Cardiac muscle cell (in vitro differentiated cells and primary cell): ENCODE measurements at regions not wholly inside any gene's neighbourhood (a gene's known extent, or its start where the extent isn't known, plus 50 kb on each side); places are given as distances from the start of the nearest gene placed in this dataset.

ENCODE experiments used
- DNase-seq, 2 donors: peaks; one replicate each; pipeline versions ENCODE4 v3.0.0 to v3.0.0-alpha.2; 2010 to 2017; ENCODE audit warnings: low read depth in 1 of 2, low spot score in 1 of 2
- H3K27ac ChIP-seq: fragments of 200-600 bp; sonication (generic); 2 replicates; pipeline ENCODE4 v1.5.1; 2016
- H3K27me3 ChIP-seq: fragments of 200-600 bp; sonication (generic); 2 replicates; pipeline ENCODE4 v1.6.0; 2016; ENCODE audit warnings: control low read depth
- H3K36me3 ChIP-seq: fragments of 200-600 bp; sonication (generic); 2 replicates; pipeline ENCODE4 v1.5.1; 2016; ENCODE audit warnings: control low read depth
- H3K4me1 ChIP-seq: fragments of 200-600 bp; sonication (generic); 2 replicates; pipeline ENCODE4 v1.8.1; 2017; ENCODE audit warnings: low read depth, mild to moderate bottlenecking, mixed run types
- H3K4me3 ChIP-seq: fragments of 200-600 bp; sonication (generic); 2 replicates; pipeline ENCODE4 v1.5.1; 2016; ENCODE audit warnings: mild to moderate bottlenecking
- H3K9me3 ChIP-seq: fragments of 200-600 bp; sonication (generic); 2 replicates; pipeline ENCODE4 v1.5.1; 2017; ENCODE audit warnings: low read depth, mild to moderate bottlenecking, control low read depth
- CTCF ChIP-seq: IDR thresholded peaks from 2 replicates; pipeline ENCODE4 v1.5.1; 2012; ENCODE audit warnings: low read depth, mild to moderate bottlenecking, low read length

- TF ChIP-seq CTCF = no peak
- no peak overlapping the region for H3K27ac ChIP-seq
- no peaks in the 10 kb centered on the region for H3K9me3 ChIP-seq
- peaks cover 7% of the 10 kb centered on the region for H3K27me3 ChIP-seq
- H3K4me3 ChIP-seq = no peak overlapping the region
- DNase-seq = no peak
- H3K36me3 ChIP-seq = no peaks in the 10 kb centered on the region
- no peaks in the 10 kb centered on the region for H3K4me1 ChIP-seq
Observed at GRCh38 chr7:32244806-32245345, 174.7 kb upstream of the PDE1C start.

GRCh38 chr7:32243687-32244290, 173.6 kb upstream of the PDE1C start:
- Histone ChIP-seq H3K9me3 (no peaks in the 10 kb centered on the region), H3K4me1 (no peaks in the 10 kb centered on the region), H3K36me3 (no peaks in the 10 kb centered on the region), H3K4me3 (no peak overlapping the region), H3K27me3 (peaks cover 4% of the 10 kb centered on the region), H3K27ac (no peak overlapping the region)
- DNase-seq = no peak
- TF ChIP-seq CTCF = no peak

- Histone ChIP-seq H3K9me3 (no peaks in the 10 kb centered on the region), H3K27me3 (no peaks in the 10 kb centered on the region), H3K36me3 (no peaks in the 10 kb centered on the region), H3K27ac (no peak overlapping the region), H3K4me1 (no peaks in the 10 kb centered on the region), H3K4me3 (no peak overlapping the region)
- TF ChIP-seq CTCF = no peak
- DNase-seq = no peak
Observed at GRCh38 chr7:32242436-32242835, 172.2 kb upstream of the PDE1C start.

GRCh38 chr7:32241636-32242035, 171.4 kb upstream of the PDE1C start:
- no peaks in the 10 kb centered on the region for H3K9me3 ChIP-seq
- no peak for TF ChIP-seq CTCF
- no peak for DNase-seq

GRCh38 chr7:32239764-32240163, 169.6 kb upstream of the PDE1C start:
- H3K27me3 ChIP-seq = no peaks in the 10 kb centered on the region
- DNase-seq = no peak
- no peak for TF ChIP-seq CTCF
- H3K36me3 ChIP-seq = no peaks in the 10 kb centered on the region
- H3K4me3 ChIP-seq = no peak overlapping the region
- no peaks in the 10 kb centered on the region for H3K4me1 ChIP-seq
- no peak overlapping the region for H3K27ac ChIP-seq
- H3K9me3 ChIP-seq = no peaks in the 10 kb centered on the region

More at GRCh38 chr7:32241636-32242035, 171.4 kb upstream of the PDE1C start:
- H3K36me3 ChIP-seq = no peaks in the 10 kb centered on the region
- no peak overlapping the region for H3K4me3 ChIP-seq
- no peaks in the 10 kb centered on the region for H3K4me1 ChIP-seq
- no peaks in the 10 kb centered on the region for H3K27me3 ChIP-seq
- no peak overlapping the region for H3K27ac ChIP-seq

GRCh38 chr7:32228601-32229000, 158.4 kb upstream of the PDE1C start:
- no peak for TF ChIP-seq CTCF
- no peaks in the 10 kb centered on the region for H3K36me3 ChIP-seq
- no peaks in the 10 kb centered on the region for H3K27me3 ChIP-seq
- H3K27ac ChIP-seq = no peak overlapping the region
- H3K4me1 ChIP-seq = no peaks in the 10 kb centered on the region
- H3K4me3 ChIP-seq = no peak overlapping the region
- no peaks in the 10 kb centered on the region for H3K9me3 ChIP-seq
- DNase-seq = no peak
